Activated B cell treated with CpG ODN at 0.5 μM for 24 hours (primary cell): ENCODE measurements at regions not wholly inside any gene's neighbourhood (a gene's known extent, or its start where the extent isn't known, plus 50 kb on each side); places are given as distances from the start of the nearest gene placed in this dataset.

Experiments used
- ATAC-seq: fragments of 200-7000 bp; cut with Tn5 transposase; one replicate; pipeline ENCODE4 v1.10.0; 2021; ENCODE audit warnings: low read depth, mild to moderate bottlenecking, moderate library complexity
- CTCF ChIA-PET: fragments of 350-600 bp; sonication (Branson Sonifier 250); formaldehyde crosslinking; loops from one replicate; lab custom pipeline; 2021; ENCODE audit warnings: antibody characterized with exemption; lab: Charles Lee
- POLR2A ChIA-PET: fragments of 350-600 bp; sonication (Branson Sonifier 250); formaldehyde crosslinking; loops from one replicate; lab custom pipeline; 2021; ENCODE audit warnings: antibody characterized with exemption; lab: Charles Lee
- DNase-seq: peaks from one replicate; pipeline ENCODE4 v3.0.0; 2022
- H3K27ac Mint-ChIP-seq: one replicate; pipeline ENCODE4 v1.8.0; 2020; ENCODE audit warnings: mixed read lengths
- H3K27me3 Mint-ChIP-seq: one replicate; pipeline ENCODE4 v1.8.0; 2021; ENCODE audit warnings: mixed read lengths
- H3K36me3 Mint-ChIP-seq: one replicate; pipeline ENCODE4 v1.8.0; 2021; ENCODE audit warnings: low read depth, mixed read lengths
- H3K4me1 Mint-ChIP-seq: one replicate; pipeline ENCODE4 v1.8.0; 2021; ENCODE audit warnings: mixed read lengths
- H3K4me3 Mint-ChIP-seq: one replicate; pipeline ENCODE4 v1.8.0; 2020; ENCODE audit warnings: mild to moderate bottlenecking, mixed read lengths
- H3K9me3 Mint-ChIP-seq: one replicate; pipeline ENCODE4 v1.8.0; 2020; ENCODE audit warnings: mixed read lengths
- CTCF ChIP-seq: fragments of 200-600 bp; IDR thresholded peaks from one replicate; pipeline ENCODE4 v1.8.0; 2022; ENCODE audit warnings: antibody characterized with exemption, mild to moderate bottlenecking
- intact Hi-C: fragments of 100-400 bp; cut with micrococcal nuclease; formaldehyde crosslinking; loops from one replicate; pipeline ENCODE4 v1.15.1; 2024

- no peak for TF ChIP-seq CTCF
- intact Hi-C loops = no loop called here
- POLR2A ChIA-PET = no interaction called here
- no peaks in the 10 kb centered on the region for H3K9me3 Mint-ChIP-seq
- DNase-seq = no peak
- no peak for ATAC-seq
- H3K27me3 Mint-ChIP-seq = no peaks in the 10 kb centered on the region
- no peaks in the 10 kb centered on the region for H3K36me3 Mint-ChIP-seq
- H3K4me1 Mint-ChIP-seq = no peaks in the 10 kb centered on the region
- CTCF ChIA-PET = no interaction called here
- H3K27ac Mint-ChIP-seq = no peak overlapping the region
- H3K4me3 Mint-ChIP-seq = no peak overlapping the region
Measured at GRCh38 chr7:85426487-85426960, 239.7 kb upstream of the SEMA3D start.

- no peak for ATAC-seq
- DNase-seq = no peak
Measured at GRCh38 chr7:85424298-85424697, 237.4 kb upstream of the SEMA3D start.

GRCh38 chr7:85423209-85423895 lies 236.5 kb upstream of the SEMA3D start:
- Mint-ChIP-seq H3K36me3 (no peaks in the 10 kb centered on the region), H3K9me3 (no peaks in the 10 kb centered on the region), H3K27me3 (no peaks in the 10 kb centered on the region), H3K4me1 (no peaks in the 10 kb centered on the region), H3K4me3 (no peak overlapping the region), H3K27ac (no peak overlapping the region)
- intact Hi-C loops = no loop called here
- TF ChIP-seq CTCF = no peak
- ChIA-PET POLR2A (no interaction called here), CTCF (no interaction called here)
- ATAC-seq (no peak), DNase-seq (no peak)

More at GRCh38 chr7:85424298-85424697, 237.4 kb upstream of the SEMA3D start:
- no peaks in the 10 kb centered on the region for H3K9me3 Mint-ChIP-seq
- H3K27ac Mint-ChIP-seq = no peak overlapping the region
- TF ChIP-seq CTCF = no peak
- ChIA-PET CTCF (no interaction called here), POLR2A (no interaction called here)
- no peak overlapping the region for H3K4me3 Mint-ChIP-seq
- H3K27me3 Mint-ChIP-seq = no peaks in the 10 kb centered on the region
- intact Hi-C loops = no loop called here
- no peaks in the 10 kb centered on the region for H3K4me1 Mint-ChIP-seq
- H3K36me3 Mint-ChIP-seq = no peaks in the 10 kb centered on the region

- DNase-seq = no peak
- TF ChIP-seq CTCF = no peak
- no peaks in the 10 kb centered on the region for H3K27me3 Mint-ChIP-seq
- H3K4me1 Mint-ChIP-seq = no peaks in the 10 kb centered on the region
- no peaks in the 10 kb centered on the region for H3K9me3 Mint-ChIP-seq
- intact Hi-C loops = no loop called here
- ChIA-PET POLR2A (no interaction called here), CTCF (no interaction called here)
- no peaks in the 10 kb centered on the region for H3K36me3 Mint-ChIP-seq
- no peak overlapping the region for H3K4me3 Mint-ChIP-seq
- no peak for ATAC-seq
- no peak overlapping the region for H3K27ac Mint-ChIP-seq
Measured at GRCh38 chr7:85415743-85416142, 228.9 kb upstream of the SEMA3D start.

GRCh38 chr7:85413718-85414117 lies 226.9 kb upstream of the SEMA3D start:
- TF ChIP-seq CTCF = no peak
- no peak for DNase-seq
- H3K27ac Mint-ChIP-seq = no peak overlapping the region
- POLR2A ChIA-PET = no interaction called here
- H3K4me1 Mint-ChIP-seq = no peaks in the 10 kb centered on the region
- H3K36me3 Mint-ChIP-seq = no peaks in the 10 kb centered on the region
- no peak for ATAC-seq
- no peak overlapping the region for H3K4me3 Mint-ChIP-seq
- H3K27me3 Mint-ChIP-seq = no peaks in the 10 kb centered on the region
- intact Hi-C loops = no loop called here
- no peaks in the 10 kb centered on the region for H3K9me3 Mint-ChIP-seq
- CTCF ChIA-PET = no interaction called here
